Activated CD8-positive, alpha-beta memory T cell treated with anti-CD3 and anti-CD28 coated beads for 48 hours (primary cell): ENCODE measurements at regions not wholly inside any gene's neighbourhood (a gene's known extent, or its start where the extent isn't known, plus 50 kb on each side); places are given as distances from the start of the nearest gene placed in this dataset.

ENCODE experiments used
- DNase-seq, 3 experiments: peaks; one replicate each; pipeline ENCODE4 v3.0.0-alpha.2; 2020; ENCODE audit warnings: low read depth in 2 of 3, low spot score in 2 of 3

DNA sequence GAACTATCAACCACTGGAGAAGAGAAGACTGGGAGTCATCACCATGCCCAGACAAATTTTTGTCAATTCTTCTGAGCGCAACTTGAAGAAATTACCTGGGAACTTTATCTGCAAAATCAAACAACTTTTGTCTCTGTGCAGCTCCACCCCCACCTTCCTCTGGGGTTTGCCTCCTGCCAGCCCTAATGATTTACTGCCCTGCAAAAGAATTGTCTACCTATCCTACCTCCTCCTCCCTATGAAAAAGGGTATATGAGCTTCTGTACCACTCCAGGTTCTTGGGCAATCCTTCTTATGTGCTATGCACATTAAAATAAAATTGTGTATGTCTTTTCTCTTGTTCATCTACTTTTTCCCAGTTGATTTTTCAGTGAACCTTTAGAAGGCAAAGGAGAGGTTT lies 191.9 kb downstream of the URB2 start:
- DNase-seq: no peak

DNA sequence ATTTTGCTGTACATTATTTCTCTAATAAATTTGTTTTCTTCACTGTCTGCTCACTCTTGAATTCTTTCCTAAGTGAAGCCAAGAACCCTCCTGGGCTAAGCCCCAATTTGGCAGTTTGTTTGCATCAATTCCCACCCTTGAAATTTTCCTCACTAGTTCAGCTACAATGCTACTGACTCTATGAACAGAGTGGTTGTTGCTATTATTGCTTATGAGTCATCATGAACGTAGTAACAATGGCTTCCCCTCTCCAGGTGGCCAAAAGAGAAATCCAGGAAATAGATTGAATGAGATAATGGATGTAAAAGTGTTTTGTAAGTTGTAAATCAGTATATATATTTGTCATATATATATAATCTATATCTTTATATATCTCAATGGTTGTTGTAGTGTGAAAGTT lies 193.0 kb downstream of the URB2 start:
- DNase-seq: no peak

DNA sequence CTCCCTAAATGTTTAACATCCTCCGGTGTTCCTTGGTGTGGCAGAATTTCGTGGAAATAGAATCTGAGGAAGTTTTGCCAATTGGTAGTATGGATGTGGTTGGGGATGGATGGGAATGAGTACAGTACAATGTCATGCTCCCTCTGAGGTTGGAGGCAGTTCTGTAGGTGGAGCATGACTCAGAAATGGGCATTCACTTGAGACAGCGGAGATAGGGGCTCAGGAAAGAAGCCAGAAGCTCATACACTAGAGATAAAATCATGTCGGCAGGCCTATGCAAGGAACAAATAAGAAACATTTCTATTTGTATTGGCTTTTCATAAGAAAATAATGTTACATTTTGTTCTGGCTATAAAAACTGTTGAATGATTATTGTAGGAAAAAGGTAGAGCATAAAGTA lies 196.0 kb downstream of the URB2 start:
- DNase-seq: no peak

DNA sequence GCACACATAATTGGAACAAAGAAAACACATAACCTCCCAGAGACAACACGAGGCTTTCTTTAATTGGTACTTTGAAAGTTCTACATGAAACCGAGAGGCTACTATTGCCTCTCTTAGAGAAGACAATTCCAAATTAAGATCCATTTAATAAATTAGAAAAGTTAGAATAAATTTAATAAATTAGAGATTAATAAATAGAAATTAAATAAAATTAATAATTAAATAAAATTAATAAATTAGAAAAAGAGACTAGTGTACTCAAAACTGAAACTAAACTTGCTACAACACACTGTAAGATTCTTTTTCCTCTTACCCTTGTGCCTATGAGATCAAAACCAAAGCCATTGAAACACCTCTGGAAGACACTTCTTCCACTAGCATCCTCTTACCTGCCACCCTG lies 199.0 kb downstream of the URB2 start:
- no peak for DNase-seq

DNA sequence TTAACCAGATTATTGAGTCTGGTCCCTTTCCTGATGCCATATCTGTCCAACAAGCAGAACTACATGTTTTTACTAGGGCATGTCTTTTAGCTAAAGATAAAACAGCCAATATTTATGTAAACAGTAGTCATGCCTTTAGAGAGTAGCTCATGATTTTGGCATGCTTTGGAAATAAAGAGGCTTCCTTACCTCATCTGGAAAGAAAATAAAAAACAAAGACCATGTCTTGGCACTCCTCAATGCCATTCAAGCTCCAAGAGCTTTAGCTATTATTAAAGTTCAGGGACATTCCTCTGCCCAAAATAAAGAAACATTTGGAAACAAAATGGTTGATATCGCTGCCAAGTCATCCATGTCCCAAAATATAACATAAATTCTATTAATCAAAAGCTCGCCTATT lies 202.4 kb downstream of the URB2 start:
- DNase-seq: no peak

DNA sequence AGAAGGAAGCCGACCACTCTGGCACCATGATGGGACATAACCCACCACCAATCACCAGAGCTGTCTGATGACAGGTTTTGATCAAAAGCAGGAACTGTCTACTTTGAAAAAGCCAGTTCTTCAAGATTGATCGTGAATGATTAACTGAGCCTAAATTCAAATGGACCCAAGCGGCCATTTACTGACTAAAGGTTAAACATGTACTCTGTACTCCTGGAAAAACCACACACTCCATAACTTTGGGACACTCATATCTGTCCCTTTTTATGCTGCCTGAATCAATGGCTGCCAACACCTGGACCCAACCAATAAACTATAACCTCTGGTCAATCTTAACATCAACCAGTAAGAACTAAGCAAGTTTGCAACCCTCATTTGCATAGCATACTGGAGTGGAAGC lies 206.6 kb downstream of the URB2 start:
- no peak for DNase-seq

DNA sequence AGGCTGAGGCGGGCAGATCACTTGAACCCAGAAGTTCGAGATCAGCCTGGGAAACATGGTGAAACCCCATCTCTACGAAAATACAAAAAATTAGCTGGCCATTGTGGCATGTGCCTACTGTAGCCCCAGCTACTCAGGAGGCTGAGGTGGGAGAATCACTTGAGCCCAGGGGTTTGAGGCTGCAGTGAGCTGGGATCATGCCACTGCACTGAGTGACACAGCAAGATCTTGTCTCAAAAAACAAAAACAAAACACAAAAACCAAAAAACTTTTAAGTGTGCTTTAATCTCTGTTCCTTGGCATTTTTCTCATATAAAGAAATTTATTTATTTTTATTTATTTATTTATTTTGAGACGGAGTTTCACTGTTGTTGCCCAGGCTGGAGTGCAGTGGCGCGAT lies 208.2 kb downstream of the URB2 start:
- DNase-seq: no peak

DNA sequence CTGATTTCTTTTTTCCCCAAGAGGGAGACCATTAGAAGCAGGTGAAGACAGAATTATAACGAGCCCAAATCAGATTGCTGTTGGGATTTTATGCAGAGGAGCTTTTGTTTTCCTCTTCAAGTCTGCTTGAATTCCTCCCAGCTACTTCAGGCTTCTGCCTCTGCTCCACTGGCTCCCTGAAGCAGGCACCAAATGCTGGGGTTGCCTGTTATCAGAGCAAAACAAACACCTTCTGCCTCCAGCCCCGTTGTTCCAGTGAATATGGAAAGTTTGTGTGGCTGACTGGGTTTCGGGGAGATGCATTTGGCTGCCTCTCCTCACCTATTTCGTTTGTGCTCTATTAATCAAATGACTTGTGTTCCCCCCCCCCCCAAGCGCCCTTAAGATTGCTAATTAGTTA lies 209.2 kb downstream of the URB2 start:
- no peak for DNase-seq

DNA sequence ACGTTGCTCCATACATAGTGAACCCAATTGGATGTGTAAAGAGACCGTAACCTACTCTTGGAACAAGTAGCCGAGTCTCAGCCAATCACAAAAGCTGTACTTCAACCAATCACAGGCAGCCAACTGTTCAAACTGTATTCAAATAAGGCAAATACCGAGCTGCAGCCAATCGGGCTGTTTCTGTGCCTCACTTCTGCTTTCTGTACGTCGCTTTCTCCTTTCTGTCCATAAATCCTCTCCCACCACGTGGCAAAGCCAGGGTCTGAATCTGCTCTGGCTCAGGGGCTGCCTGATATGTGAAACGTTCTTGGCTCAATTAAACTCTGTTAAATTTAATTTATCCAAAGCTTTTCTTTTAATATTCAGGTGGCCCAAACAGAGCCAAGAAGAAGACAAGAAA lies 210.3 kb downstream of the URB2 start:
- DNase-seq: no peak

DNA sequence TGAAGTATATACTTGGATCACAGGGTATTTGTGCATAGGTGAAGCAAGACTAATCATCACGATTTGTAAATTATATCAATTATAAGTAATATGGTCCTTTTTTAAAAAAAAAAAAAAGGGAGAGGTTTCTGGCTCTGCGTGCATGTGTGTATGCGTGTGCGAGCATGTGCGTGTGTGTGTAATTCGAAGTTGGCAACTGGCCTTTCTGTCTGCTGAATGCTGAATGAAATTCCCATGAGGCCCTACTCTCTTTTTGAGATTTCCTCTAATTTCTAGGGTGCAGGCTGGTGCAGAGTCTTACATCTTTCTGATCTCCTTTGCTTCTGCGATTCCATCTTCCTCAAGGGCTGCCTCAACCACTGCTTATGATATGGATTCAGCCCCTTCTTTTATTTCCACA lies 212.2 kb downstream of the URB2 start:
- DNase-seq: no peak

DNA sequence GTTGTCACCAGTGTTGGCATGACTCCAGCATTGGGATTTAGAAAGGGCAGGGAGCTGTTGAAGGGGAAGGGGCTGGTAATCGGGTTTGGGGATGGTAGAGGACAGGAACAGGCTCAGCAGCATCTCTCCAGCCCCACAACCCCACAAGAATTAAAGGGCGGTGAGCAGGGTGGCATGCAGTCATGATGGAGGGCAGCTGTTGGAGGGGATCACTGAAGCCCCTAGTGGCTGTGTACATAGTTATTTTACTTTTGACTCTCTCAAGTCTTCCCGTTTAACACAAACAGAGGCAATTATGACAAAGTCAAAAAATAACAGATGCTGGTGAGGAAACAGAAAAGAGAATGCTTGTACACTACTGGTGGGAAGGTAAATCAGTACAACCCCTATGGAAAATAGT lies 213.8 kb downstream of the URB2 start:
- no peak for DNase-seq

DNA sequence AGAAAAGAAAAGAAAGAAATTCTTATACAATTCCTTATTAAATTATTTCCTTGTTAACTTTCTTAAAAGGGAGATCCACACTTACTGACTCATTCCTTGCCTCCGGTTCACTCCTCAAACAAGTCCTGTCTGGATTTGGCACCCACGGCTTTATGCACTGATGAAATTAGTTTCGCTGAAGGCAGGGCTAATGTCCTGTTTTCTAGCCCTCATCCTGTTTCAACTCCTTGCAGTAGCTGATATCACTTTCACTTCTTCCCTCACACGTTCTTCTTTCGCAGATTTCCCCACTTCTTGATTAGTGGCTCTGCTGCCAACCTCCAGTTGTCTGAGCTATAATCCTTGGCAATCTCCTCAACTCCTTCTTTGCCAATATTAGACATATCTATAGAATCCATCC lies 215.2 kb downstream of the URB2 start:
- no peak for DNase-seq

DNA sequence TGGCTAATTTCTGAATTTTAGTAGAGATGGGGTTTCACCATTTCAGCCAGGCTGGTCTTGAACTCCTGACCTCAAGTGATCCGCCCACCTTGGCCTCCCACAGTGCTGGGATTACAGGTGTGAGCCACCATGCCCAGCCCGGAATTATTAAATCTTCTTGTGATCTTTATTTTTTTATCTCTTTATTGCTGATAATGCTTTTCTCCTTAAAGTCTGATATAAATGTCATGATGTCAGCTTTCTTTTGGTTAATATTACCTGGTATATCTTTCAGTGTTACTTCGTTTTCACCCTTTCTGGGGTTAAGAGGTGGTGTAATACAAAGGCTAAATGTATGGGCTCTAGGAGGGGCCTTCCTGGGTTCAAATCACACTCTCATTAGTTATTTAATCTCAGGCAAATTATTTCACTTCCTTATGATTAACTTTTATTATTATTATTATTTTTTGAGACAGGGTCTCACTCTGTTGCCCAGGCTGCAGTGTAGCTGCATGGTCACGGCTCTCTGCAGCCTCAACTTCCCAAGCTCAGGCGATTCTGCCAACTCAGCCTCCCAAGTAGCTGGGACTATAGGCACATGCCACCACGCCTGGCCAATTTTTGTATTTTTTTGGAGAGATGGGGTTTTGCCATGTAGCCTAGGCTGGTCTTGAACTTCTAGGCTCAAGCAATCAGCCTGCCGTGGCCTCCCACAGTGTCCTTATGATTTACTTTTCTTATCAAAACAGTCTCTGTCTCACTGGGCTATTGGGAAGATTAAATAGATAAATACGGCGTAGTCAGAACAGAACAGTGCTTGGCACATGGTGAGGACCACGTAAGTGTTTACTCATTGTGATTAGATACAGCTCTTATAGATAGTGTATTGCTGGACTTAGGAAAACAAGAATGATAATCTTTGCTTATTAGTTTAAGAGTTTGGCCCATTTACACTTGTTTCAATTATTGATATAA lies 216.5 kb downstream of the URB2 start:
- no peak for DNase-seq

DNA sequence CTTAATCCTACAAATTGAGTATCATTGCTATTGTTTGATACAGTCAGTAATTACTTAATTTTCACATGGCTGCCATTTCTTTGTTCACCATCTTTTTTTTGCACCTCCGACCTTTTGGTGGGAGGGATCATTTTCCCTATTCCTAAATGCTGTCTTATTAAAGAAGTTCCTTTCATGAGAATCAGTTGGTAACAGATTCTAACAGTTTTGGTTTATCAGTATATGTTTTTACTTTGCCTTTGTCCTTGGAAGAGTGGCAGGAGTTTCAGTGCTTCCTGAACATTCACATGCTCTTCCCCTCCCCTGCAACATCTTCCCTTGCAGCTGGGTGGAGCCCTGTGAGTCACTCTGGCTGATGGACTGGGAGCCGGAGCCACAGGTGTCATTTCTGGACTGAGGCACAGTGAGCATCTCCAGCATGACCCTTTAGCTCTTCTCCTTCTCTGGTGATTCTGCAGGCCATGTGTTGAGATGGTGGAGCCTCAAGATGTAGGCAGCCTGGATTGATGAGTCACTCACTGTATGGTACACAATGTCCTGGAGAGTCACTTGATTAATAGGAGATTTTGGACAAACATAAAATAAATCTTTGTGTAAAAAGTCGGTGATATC lies 217.7 kb downstream of the URB2 start:
- DNase-seq: no peak

DNA sequence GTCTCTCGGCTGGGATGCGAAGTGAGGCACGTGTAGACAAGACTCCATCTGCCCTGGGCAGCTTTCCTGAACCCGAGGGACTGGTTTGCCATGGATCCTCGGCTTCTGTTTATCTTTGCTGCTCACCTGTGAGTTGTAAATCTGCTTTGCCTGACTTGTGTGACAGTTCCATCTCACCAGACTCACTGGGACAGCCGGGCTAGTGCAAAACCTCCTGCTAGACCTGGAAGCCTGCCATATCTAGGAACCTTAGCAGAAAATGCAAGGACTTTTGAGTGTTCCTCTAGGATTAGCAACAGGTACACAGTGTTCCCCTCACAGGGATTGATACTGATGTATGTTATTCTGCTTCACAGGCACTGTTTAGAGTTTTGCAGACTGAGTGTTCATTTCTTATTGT lies 218.6 kb downstream of the URB2 start:
- DNase-seq: no peak

DNA sequence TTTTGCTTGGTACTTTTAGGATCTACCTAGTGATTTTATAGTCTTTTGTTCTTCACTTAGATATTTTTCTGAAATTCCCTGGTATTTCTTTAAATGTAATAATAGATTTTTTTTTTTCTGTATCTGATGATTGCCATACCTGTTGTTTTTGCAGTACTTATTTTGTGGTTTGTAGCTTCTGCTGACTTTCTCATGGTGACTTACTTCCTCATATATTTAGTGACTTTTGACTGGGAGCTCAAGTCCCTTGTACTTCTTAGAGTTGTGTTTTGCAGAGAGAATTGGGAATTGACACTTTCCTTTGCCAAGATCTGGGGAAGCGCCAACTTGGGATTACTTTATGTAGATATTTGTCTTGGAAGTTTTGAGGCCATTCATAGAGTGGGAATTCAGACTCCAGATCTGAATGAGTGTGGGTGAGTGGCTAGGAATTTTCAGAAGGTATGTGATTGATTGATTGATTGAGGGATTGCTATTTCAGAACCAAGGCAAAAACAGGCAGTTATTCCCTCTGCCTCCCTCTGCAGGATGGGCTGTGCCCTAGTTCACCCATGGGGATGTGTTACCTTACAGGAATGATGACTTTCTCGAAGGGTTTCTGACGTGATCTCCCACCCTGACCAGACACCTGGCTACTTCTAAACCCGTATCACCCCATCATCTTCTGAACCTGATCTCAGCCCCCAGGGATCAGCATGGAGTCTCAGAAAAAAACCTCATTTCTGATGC lies 219.5 kb downstream of the URB2 start:
- DNase-seq: no peak

DNA sequence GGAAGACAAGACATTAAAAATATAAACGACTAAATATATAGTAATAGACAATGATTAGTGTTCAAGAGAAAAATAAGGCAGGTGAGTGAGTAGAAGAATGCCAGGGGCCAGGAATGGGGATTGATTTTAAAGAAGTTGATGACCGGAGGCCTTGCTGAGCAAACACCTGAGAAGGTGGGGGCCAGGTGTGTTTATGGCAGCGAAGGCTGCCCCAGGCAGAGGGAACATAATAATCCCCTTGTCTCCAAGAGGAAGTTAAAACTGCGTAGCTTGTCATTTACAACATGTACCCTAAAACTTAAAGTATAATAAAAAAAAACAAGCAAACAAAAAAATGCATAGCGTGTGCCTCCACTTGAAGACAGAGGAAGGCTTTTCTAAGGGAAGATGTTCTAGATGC lies 220.3 kb downstream of the URB2 start:
- DNase-seq: no peak

DNA sequence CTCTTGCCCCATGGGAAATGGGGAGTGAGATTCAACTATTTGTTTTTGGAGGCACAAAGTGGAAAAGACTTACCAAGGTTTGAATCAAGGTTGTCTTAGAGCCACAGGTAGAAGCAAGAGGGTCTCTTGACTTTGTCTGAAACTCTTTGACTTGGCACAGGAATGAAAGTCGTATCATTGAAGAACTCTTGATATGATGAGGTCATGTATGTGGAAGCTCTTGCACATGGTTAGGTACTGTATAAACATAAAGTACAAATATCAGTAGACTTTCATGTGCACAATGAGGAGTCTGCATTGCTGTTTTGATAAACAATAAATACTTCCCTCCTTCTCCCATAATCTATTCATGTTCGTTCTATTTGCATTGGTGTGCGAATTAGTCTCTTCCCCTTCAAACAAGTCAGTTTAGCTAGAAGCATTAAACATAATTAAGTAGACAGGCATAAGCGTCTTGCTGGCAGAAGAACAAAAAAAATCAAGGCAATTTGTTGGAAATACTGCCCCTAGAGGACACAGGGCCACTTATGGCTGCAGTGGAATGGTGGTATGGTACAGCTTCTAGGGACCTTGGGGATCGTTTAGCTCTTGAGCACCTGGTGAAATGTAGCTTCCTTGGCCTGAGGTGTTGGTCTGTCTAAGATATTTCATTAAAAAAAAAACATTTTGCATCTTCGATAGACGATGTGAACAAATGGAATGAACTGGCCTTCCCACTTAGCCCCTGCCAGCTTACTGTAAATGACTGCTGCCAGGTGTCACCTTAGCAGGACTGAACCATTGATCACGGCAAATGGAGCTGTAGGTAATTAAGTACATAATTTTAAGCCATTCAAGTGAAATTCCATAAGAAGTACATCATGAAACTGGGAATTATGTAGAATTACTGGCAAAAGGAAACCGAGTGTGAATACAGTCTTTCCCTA lies 218.0 kb upstream of the GALNT2 start:
- no peak for DNase-seq

DNA sequence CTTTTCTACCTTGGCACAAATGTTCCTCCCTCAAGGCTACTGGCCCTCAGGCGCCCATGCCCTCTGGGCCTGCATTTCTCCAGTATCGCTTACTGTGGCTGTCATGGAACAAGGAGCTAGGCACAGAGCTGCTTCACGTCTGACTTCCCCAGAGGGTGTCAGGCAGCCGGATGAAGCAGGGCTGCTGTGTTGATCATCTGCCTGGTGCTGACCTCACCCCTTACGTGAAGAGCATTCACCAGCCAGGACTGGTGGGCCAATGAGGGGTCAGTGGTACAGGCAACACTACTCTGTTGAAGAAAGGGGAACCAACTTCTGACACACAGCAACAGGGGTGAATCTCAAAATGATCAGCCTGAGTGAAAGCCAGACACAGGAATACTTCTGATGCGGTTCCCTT lies 215.5 kb upstream of the GALNT2 start:
- DNase-seq: no peak

DNA sequence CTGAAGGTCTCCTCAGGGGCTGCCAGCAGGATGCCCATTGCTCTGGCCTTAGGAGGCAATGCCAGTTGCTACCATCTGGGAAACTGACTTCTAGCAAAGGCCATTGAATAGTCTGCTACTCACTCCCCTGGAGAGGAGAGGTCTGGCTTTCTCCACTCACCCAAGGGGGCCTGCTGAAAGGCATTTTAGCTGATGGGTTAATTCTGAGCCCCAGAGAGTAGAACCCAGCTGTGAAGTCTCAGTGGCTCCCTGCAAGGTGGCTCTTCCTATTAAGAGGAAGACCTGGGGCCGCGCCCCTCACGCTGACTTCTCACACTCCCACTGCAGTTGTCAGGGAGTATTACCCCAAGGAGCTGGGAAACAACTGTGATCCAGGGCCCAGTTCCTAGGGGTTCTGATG lies 213.3 kb upstream of the GALNT2 start:
- DNase-seq: no peak

DNA sequence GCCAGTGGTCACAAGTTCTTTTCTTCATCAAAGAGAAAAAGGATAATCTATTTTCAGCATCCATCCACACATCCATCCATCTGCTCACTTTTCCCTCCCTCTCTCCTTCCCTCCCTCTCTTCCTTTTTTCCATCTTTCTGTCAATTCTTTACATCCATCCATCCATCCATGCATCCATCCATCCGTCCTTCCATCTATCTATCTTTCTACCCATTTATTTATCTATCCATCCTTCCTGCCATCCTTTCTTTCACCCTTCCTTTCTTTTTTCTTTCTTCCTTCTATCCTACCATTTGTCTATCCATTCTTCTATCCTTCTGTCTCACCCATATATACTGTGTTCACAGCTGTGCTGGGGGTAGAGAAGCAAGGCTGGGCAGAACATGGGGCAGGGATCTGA lies 212.4 kb upstream of the GALNT2 start:
- no peak for DNase-seq
